UCSD-AML1 (cell line): ENCODE measurements at regions not wholly inside any gene's neighbourhood (a gene's known extent, or its start where the extent isn't known, plus 50 kb on each side); places are given as distances from the start of the nearest gene placed in this dataset.

Experiments used
- DNase-seq: peaks from one replicate; lab custom pipeline; 2025; ENCODE audit not compliant: unreplicated experiment; lab: John Stamatoyannopoulos, UW

- DNase-seq = no peak
These were observed 52.7 kb upstream of the NEURL1B start for GRCh38 chr5:172588380-172588779.

GRCh38 chr5:172587061-172587405, 54.0 kb upstream of the NEURL1B start:
- DNase-seq = no peak

GRCh38 chr5:172586125-172587060, 54.7 kb upstream of the NEURL1B start:
- no peak for DNase-seq

GRCh38 chr5:172585114-172585513, 55.9 kb upstream of the NEURL1B start:
- no peak for DNase-seq

GRCh38 chr5:172584638-172585037, 56.4 kb upstream of the NEURL1B start:
- no peak for DNase-seq

GRCh38 chr5:172583931-172584511, 57.0 kb upstream of the NEURL1B start:
- DNase-seq = no peak

- DNase-seq = no peak
These were observed 58.1 kb upstream of the NEURL1B start for GRCh38 chr5:172582940-172583339.

- DNase-seq = no peak
These were observed 59.7 kb upstream of the NEURL1B start for GRCh38 chr5:172581315-172581714.

GRCh38 chr5:172579403-172579990, 61.6 kb upstream of the NEURL1B start:
- DNase-seq = no peak

- no peak for DNase-seq
These were observed 63.7 kb upstream of the NEURL1B start for GRCh38 chr5:172577267-172577909.

- DNase-seq = no peak
These were observed 65.1 kb upstream of the NEURL1B start for GRCh38 chr5:172575816-172576545.

GRCh38 chr5:172575416-172575815, 65.6 kb upstream of the NEURL1B start:
- no peak for DNase-seq

- no peak for DNase-seq
These were observed 66.2 kb upstream of the NEURL1B start for GRCh38 chr5:172574871-172575223.

- no peak for DNase-seq
These were observed 66.8 kb upstream of the NEURL1B start for GRCh38 chr5:172573986-172574870.

- no peak for DNase-seq
These were observed 67.8 kb upstream of the NEURL1B start for GRCh38 chr5:172573120-172573882.

- DNase-seq = no peak
These were observed 68.6 kb upstream of the NEURL1B start for GRCh38 chr5:172572440-172572839.

- DNase-seq = no peak
These were observed 69.2 kb upstream of the NEURL1B start for GRCh38 chr5:172571892-172572291.

- peak; percentile 22 for DNase-seq
These were observed 69.7 kb upstream of the NEURL1B start for GRCh38 chr5:172571413-172571812.

- DNase-seq = no peak
These were observed 70.3 kb upstream of the NEURL1B start for GRCh38 chr5:172570594-172571334.
